Activated CD8-positive, alpha-beta T cell treated with anti-CD3 and anti-CD28 coated beads, Interleukin-2, amount 10 ng/mL, durations not matched to agents 7 days and 5 days (primary cell): ENCODE measurements at regions not wholly inside any gene's neighbourhood (a gene's known extent, or its start where the extent isn't known, plus 50 kb on each side); places are given as distances from the start of the nearest gene placed in this dataset.

Experiments used
- ATAC-seq: fragments of 150-1000 bp; cut with Tn5 transposase; one replicate; pipeline ENCODE4 v1.10.0; 2021; ENCODE audit warnings: moderate library complexity
- CTCF ChIA-PET: fragments of 350-600 bp; sonication (Branson Sonifier 250); formaldehyde crosslinking; loops from one replicate; lab custom pipeline; 2021; ENCODE audit warnings: antibody characterized with exemption; lab: Charles Lee
- POLR2A ChIA-PET: fragments of 350-600 bp; sonication (Branson Sonifier 250); formaldehyde crosslinking; loops from one replicate; lab custom pipeline; 2021; ENCODE audit warnings: antibody characterized with exemption; lab: Charles Lee
- DNase-seq: peaks from one replicate; pipeline ENCODE4 v3.0.0-alpha.2; 2020
- H3K27ac Mint-ChIP-seq: one replicate; pipeline ENCODE4 v1.8.0; 2021; ENCODE audit warnings: mild to moderate bottlenecking, mixed read lengths
- H3K27me3 Mint-ChIP-seq: one replicate; pipeline ENCODE4 v1.8.0; 2021; ENCODE audit warnings: low read depth, mixed read lengths
- H3K36me3 Mint-ChIP-seq: one replicate; pipeline ENCODE4 v1.8.0; 2021; ENCODE audit warnings: low read depth, mixed read lengths
- H3K4me1 Mint-ChIP-seq: one replicate; pipeline ENCODE4 v1.8.0; 2021; ENCODE audit warnings: low read depth, mixed read lengths
- H3K4me3 Mint-ChIP-seq: one replicate; pipeline ENCODE4 v1.8.0; 2021; ENCODE audit warnings: mild to moderate bottlenecking, mixed read lengths
- H3K9me3 Mint-ChIP-seq: one replicate; pipeline ENCODE4 v1.8.0; 2022; ENCODE audit warnings: mixed read lengths; ENCODE audit not compliant: insufficient read depth

GRCh38 chr10:36840788-36841187 is 284.6 kb upstream of the ANKRD30A start:
- no peak overlapping the region for H3K4me3 Mint-ChIP-seq
- H3K9me3 Mint-ChIP-seq = peaks cover 4% of the 10 kb centered on the region
- DNase-seq (no peak), ATAC-seq (no peak)
- H3K36me3 Mint-ChIP-seq = no peaks in the 10 kb centered on the region
- no peaks in the 10 kb centered on the region for H3K27me3 Mint-ChIP-seq
- no peaks in the 10 kb centered on the region for H3K4me1 Mint-ChIP-seq
- H3K27ac Mint-ChIP-seq = no peak overlapping the region
- CTCF ChIA-PET = no interaction called here
- POLR2A ChIA-PET = no interaction called here

GRCh38 chr10:36837416-36837815 is 288.0 kb upstream of the ANKRD30A start:
- DNase-seq (no peak), ATAC-seq (no peak)
- ChIA-PET POLR2A (no interaction called here), CTCF (no interaction called here)
- Mint-ChIP-seq H3K27ac (no peak overlapping the region), H3K4me3 (no peak overlapping the region), H3K4me1 (no peaks in the 10 kb centered on the region), H3K27me3 (no peaks in the 10 kb centered on the region), H3K36me3 (no peaks in the 10 kb centered on the region), H3K9me3 (peaks cover 4% of the 10 kb centered on the region)

GRCh38 chr10:36819781-36820180 is 305.6 kb upstream of the ANKRD30A start:
- no peaks in the 10 kb centered on the region for H3K27me3 Mint-ChIP-seq
- H3K27ac Mint-ChIP-seq = no peak overlapping the region
- ChIA-PET POLR2A (no interaction called here), CTCF (no interaction called here)
- H3K9me3 Mint-ChIP-seq = peaks cover 5% of the 10 kb centered on the region
- DNase-seq (no peak), ATAC-seq (no peak)
- no peak overlapping the region for H3K4me3 Mint-ChIP-seq
- H3K4me1 Mint-ChIP-seq = no peaks in the 10 kb centered on the region
- H3K36me3 Mint-ChIP-seq = no peaks in the 10 kb centered on the region

GRCh38 chr10:36817898-36818297 is 307.5 kb upstream of the ANKRD30A start:
- Mint-ChIP-seq H3K9me3 (no peaks in the 10 kb centered on the region), H3K36me3 (no peaks in the 10 kb centered on the region), H3K4me1 (no peaks in the 10 kb centered on the region), H3K4me3 (no peak overlapping the region), H3K27me3 (no peaks in the 10 kb centered on the region), H3K27ac (no peak overlapping the region)
- no peak for DNase-seq
- no peak for ATAC-seq
- ChIA-PET POLR2A (no interaction called here), CTCF (no interaction called here)

- no peaks in the 10 kb centered on the region for H3K27me3 Mint-ChIP-seq
- H3K9me3 Mint-ChIP-seq = peaks cover 6% of the 10 kb centered on the region
- no peak for ATAC-seq
- H3K27ac Mint-ChIP-seq = no peak overlapping the region
- H3K4me3 Mint-ChIP-seq = no peak overlapping the region
- POLR2A ChIA-PET = no interaction called here
- CTCF ChIA-PET = no interaction called here
- DNase-seq = no peak
- H3K4me1 Mint-ChIP-seq = no peaks in the 10 kb centered on the region
- no peaks in the 10 kb centered on the region for H3K36me3 Mint-ChIP-seq
These were observed 316.6 kb upstream of the ANKRD30A start for GRCh38 chr10:36808625-36809362.

GRCh38 chr10:36803229-36803628 is 322.2 kb upstream of the ANKRD30A start:
- ChIA-PET POLR2A (no interaction called here), CTCF (no interaction called here)
- peaks cover 4% of the 10 kb centered on the region for H3K9me3 Mint-ChIP-seq
- ATAC-seq (no peak), DNase-seq (no peak)
- H3K4me1 Mint-ChIP-seq = no peaks in the 10 kb centered on the region
- H3K27me3 Mint-ChIP-seq = no peaks in the 10 kb centered on the region
- no peaks in the 10 kb centered on the region for H3K36me3 Mint-ChIP-seq
- H3K27ac Mint-ChIP-seq = no peak overlapping the region
- H3K4me3 Mint-ChIP-seq = no peak overlapping the region

GRCh38 chr10:36802490-36803153 is 322.8 kb upstream of the ANKRD30A start:
- Mint-ChIP-seq H3K36me3 (no peaks in the 10 kb centered on the region), H3K4me1 (no peaks in the 10 kb centered on the region), H3K27me3 (no peaks in the 10 kb centered on the region), H3K4me3 (no peak overlapping the region), H3K27ac (no peak overlapping the region), H3K9me3 (peaks cover 4% of the 10 kb centered on the region)
- CTCF ChIA-PET = no interaction called here
- POLR2A ChIA-PET = no interaction called here
- ATAC-seq (no peak), DNase-seq (no peak)

GRCh38 chr10:36801660-36802059 is 323.7 kb upstream of the ANKRD30A start:
- Mint-ChIP-seq H3K4me3 (no peak overlapping the region), H3K4me1 (no peaks in the 10 kb centered on the region), H3K36me3 (no peaks in the 10 kb centered on the region), H3K27ac (no peak overlapping the region), H3K9me3 (peaks cover 4% of the 10 kb centered on the region), H3K27me3 (no peaks in the 10 kb centered on the region)
- no peak for ATAC-seq
- ChIA-PET POLR2A (no interaction called here), CTCF (no interaction called here)
- DNase-seq = no peak

- no peak overlapping the region for H3K27ac Mint-ChIP-seq
- ATAC-seq (no peak), DNase-seq (no peak)
- peaks cover 8% of the 10 kb centered on the region for H3K9me3 Mint-ChIP-seq
- no peak overlapping the region for H3K4me3 Mint-ChIP-seq
- no peaks in the 10 kb centered on the region for H3K36me3 Mint-ChIP-seq
- CTCF ChIA-PET = no interaction called here
- no peaks in the 10 kb centered on the region for H3K4me1 Mint-ChIP-seq
- POLR2A ChIA-PET = no interaction called here
- H3K27me3 Mint-ChIP-seq = no peaks in the 10 kb centered on the region
These were observed 330.4 kb upstream of the ANKRD30A start for GRCh38 chr10:36794981-36795380.

GRCh38 chr10:36789974-36790373 is 335.4 kb upstream of the ANKRD30A start:
- no peaks in the 10 kb centered on the region for H3K4me1 Mint-ChIP-seq
- H3K27me3 Mint-ChIP-seq = no peaks in the 10 kb centered on the region
- POLR2A ChIA-PET = no interaction called here
- CTCF ChIA-PET = no interaction called here
- peaks cover 5% of the 10 kb centered on the region for H3K9me3 Mint-ChIP-seq
- no peak for ATAC-seq
- H3K27ac Mint-ChIP-seq = no peak overlapping the region
- no peak overlapping the region for H3K4me3 Mint-ChIP-seq
- DNase-seq = no peak
- H3K36me3 Mint-ChIP-seq = no peaks in the 10 kb centered on the region

GRCh38 chr10:36788152-36788551 is 337.2 kb upstream of the ANKRD30A start:
- H3K27me3 Mint-ChIP-seq = no peaks in the 10 kb centered on the region
- CTCF ChIA-PET = no interaction called here
- POLR2A ChIA-PET = no interaction called here
- ATAC-seq (no peak), DNase-seq (no peak)
- H3K4me3 Mint-ChIP-seq = no peak overlapping the region
- no peaks in the 10 kb centered on the region for H3K4me1 Mint-ChIP-seq
- peaks cover 5% of the 10 kb centered on the region for H3K9me3 Mint-ChIP-seq
- no peaks in the 10 kb centered on the region for H3K36me3 Mint-ChIP-seq
- no peak overlapping the region for H3K27ac Mint-ChIP-seq

GRCh38 chr10:36783400-36783799 is 342.0 kb upstream of the ANKRD30A start:
- H3K9me3 Mint-ChIP-seq = no peaks in the 10 kb centered on the region
- no peak overlapping the region for H3K27ac Mint-ChIP-seq
- H3K36me3 Mint-ChIP-seq = no peaks in the 10 kb centered on the region
- H3K4me3 Mint-ChIP-seq = no peak overlapping the region
- ATAC-seq = no peak
- H3K27me3 Mint-ChIP-seq = no peaks in the 10 kb centered on the region
- H3K4me1 Mint-ChIP-seq = no peaks in the 10 kb centered on the region
- CTCF ChIA-PET = no interaction called here
- no peak for DNase-seq
- POLR2A ChIA-PET = no interaction called here
